Activated naive CD4-positive, alpha-beta T cell treated with anti-CD3 and anti-CD28 coated beads, Interleukin-2, amount 10 ng/mL, durations not matched to agents 7 days and 5 days (primary cell): ENCODE measurements at regions not wholly inside any gene's neighbourhood (a gene's known extent, or its start where the extent isn't known, plus 50 kb on each side); places are given as distances from the start of the nearest gene placed in this dataset.
"Not testable (repeated sequence)": the region's sequence is repeated elsewhere in the genome, so short reads cannot be mapped to it uniquely, and the experiment has no call there.

Experiments
- CTCF ChIA-PET: fragments of 350-600 bp; sonication (Branson Sonifier 250); formaldehyde crosslinking; loops from one replicate; lab custom pipeline; 2021; ENCODE audit warnings: antibody characterized with exemption; lab: Charles Lee
- DNase-seq: peaks from one replicate; pipeline ENCODE4 v3.0.0-alpha.2; 2020
- H3K27ac Mint-ChIP-seq: one replicate; pipeline ENCODE4 v1.8.0; 2021; ENCODE audit warnings: mild to moderate bottlenecking, moderate library complexity, mixed read lengths
- H3K27me3 Mint-ChIP-seq: one replicate; pipeline ENCODE4 v1.8.0; 2021; ENCODE audit warnings: mild to moderate bottlenecking, mixed read lengths
- H3K36me3 Mint-ChIP-seq: one replicate; pipeline ENCODE4 v1.8.0; 2021; ENCODE audit warnings: mixed read lengths
- H3K4me1 Mint-ChIP-seq: one replicate; pipeline ENCODE4 v1.8.0; 2021; ENCODE audit warnings: mixed read lengths
- H3K4me3 Mint-ChIP-seq: one replicate; pipeline ENCODE4 v1.8.0; 2021; ENCODE audit warnings: mild to moderate bottlenecking, moderate library complexity, mixed read lengths
- H3K9me3 Mint-ChIP-seq: one replicate; pipeline ENCODE4 v1.8.0; 2021; ENCODE audit warnings: mixed read lengths

DNA sequence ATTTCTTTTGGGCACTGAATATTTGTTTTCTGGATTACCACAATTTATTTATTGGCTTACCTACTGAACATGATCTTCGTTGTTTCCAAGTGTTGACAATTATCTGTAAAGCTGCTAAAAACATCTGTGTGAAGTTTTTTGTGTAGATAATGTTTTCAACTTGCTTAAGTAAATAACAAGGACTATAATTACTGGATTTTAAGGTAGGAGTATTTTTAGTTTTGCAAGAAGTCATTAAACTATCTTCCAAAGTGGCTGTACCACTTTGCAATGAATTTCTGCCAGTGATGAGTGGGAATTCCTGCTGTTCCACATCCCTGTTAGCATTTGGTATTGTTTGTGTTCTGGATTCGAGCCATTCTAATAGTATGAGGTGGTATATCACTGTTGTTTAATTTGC is 702.2 kb downstream of the MECOM start:
- no peaks in the 10 kb centered on the region for H3K4me1 Mint-ChIP-seq
- no peak for DNase-seq
- no peaks in the 10 kb centered on the region for H3K9me3 Mint-ChIP-seq
- H3K27me3 Mint-ChIP-seq, result no peaks in the 10 kb centered on the region
- no peak overlapping the region for H3K27ac Mint-ChIP-seq
- H3K4me3 Mint-ChIP-seq, result no peak overlapping the region
- H3K36me3 Mint-ChIP-seq, result no peaks in the 10 kb centered on the region
- CTCF ChIA-PET, result no interaction called here

DNA sequence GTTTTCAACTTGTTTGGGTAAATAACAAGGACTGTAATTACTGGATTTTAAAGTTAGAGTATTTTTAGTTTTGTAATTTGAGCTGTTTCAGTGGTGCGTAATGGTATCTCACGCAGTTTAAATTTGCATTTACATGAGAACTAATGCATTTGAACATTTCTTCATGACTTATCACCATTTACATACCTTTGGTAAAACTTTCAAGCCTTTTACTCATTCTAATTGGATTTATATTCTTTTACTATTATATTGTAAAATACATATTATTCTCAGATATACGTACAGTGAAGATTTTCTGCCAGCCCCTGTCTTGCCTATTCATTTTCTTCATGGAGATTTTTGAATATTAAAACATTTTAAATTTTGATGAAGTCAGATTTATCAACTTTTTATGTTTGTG is 703.8 kb downstream of the MECOM start:
- no peaks in the 10 kb centered on the region for H3K9me3 Mint-ChIP-seq
- H3K27me3 Mint-ChIP-seq, result no peaks in the 10 kb centered on the region
- H3K27ac Mint-ChIP-seq, result no peak overlapping the region
- DNase-seq, result no peak
- H3K4me1 Mint-ChIP-seq, result no peaks in the 10 kb centered on the region
- H3K4me3 Mint-ChIP-seq, result no peak overlapping the region
- no peaks in the 10 kb centered on the region for H3K36me3 Mint-ChIP-seq
- CTCF ChIA-PET, result no interaction called here

DNA sequence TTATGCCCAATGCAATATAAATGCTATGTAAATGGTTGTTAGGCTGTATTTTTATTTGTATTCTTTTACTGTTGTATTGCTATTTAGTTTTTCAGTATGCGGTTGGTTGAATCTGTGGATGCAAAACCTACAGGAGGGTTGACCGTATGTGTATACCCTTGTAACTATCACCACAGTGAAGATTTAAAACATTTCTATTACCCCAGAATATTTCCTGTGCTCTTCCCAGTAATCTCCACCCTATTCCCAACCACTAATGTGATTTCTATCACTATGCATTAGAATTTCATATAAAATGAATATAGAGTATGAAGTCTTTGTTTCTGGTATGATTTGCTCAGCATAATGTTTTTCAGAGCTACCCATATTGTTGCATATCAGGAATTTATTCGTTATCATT is 705.0 kb downstream of the MECOM start:
- H3K27me3 Mint-ChIP-seq, result no peaks in the 10 kb centered on the region
- H3K27ac Mint-ChIP-seq, result no peak overlapping the region
- H3K4me3 Mint-ChIP-seq, result no peak overlapping the region
- peaks cover 3% of the 10 kb centered on the region for H3K9me3 Mint-ChIP-seq
- H3K36me3 Mint-ChIP-seq, result no peaks in the 10 kb centered on the region
- H3K4me1 Mint-ChIP-seq, result no peaks in the 10 kb centered on the region
- CTCF ChIA-PET, result no interaction called here
- DNase-seq, result no peak

DNA sequence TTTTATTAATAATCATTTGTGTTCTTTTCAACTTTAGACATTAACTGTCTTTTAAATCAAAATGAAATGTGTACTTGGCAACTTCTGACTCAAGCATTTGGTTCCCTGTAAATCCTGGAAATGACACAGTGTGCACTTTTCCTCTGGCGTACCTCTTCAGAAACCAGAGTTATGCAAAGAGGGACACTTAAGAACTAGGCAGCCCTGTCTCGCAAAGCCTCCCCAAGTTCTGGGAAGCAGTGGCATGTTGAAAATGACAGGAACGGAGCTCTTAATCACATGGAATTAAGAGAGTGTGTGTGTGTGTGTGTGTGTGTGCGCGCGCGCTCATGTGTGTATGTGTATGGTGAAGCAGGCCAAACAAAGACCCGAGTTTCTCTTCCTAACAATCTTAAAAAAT is 707.4 kb downstream of the MECOM start:
- Mint-ChIP-seq H3K4me3 (no peak overlapping the region), H3K27me3 (no peaks in the 10 kb centered on the region), H3K27ac (no peak overlapping the region), H3K36me3 (no peaks in the 10 kb centered on the region), H3K9me3 (peaks cover 3% of the 10 kb centered on the region), H3K4me1 (no peaks in the 10 kb centered on the region)
- CTCF ChIA-PET, result no interaction called here
- DNase-seq, result no peak

DNA sequence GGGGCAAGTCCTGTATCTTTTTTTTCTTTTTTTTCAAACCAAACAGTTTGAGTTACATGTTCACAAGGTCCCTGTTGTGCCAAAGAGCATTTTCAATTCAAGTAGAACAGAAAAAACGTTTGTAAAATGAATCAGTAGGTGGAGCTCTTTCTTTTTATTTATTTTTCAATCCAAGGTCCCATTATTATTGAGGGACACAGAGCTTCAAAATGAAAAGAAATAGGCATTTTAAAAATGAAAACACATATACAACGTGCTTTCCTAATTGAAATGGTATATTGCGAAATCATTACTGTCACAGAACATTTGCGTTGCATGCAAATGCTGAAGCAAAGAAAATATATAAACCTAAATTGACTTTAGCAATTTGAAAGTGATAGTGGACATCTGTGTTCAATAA is 711.0 kb downstream of the MECOM start:
- Mint-ChIP-seq H3K4me3 (no peak overlapping the region), H3K9me3 (peaks cover 3% of the 10 kb centered on the region), H3K27me3 (no peaks in the 10 kb centered on the region), H3K36me3 (no peaks in the 10 kb centered on the region), H3K27ac (no peak overlapping the region), H3K4me1 (no peaks in the 10 kb centered on the region)
- CTCF ChIA-PET, result no interaction called here
- DNase-seq, result no peak

DNA sequence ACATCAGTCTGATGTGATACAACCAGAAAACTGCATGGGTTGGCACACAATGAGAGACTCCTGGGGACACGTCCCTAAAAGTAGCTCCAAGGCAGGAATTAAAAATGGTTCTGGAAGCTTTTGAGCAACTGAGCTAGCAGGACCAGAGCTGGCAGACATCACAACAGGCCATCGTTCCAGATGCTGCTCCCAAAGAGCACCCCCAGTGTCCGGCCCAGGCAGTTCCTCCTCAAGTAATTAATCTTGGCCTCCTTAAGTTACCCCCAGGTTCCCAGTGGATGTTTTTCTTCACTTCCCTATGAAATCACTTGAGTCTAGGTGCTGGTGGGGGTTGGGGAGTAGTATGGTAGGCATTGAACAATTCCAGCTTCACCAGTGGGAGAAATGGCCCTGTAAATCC is 711.6 kb downstream of the MECOM start:
- Mint-ChIP-seq H3K4me1 (no peaks in the 10 kb centered on the region), H3K36me3 (no peaks in the 10 kb centered on the region), H3K9me3 (peaks cover 3% of the 10 kb centered on the region), H3K4me3 (no peak overlapping the region), H3K27me3 (no peaks in the 10 kb centered on the region), H3K27ac (no peak overlapping the region)
- no peak for DNase-seq
- CTCF ChIA-PET, result no interaction called here

DNA sequence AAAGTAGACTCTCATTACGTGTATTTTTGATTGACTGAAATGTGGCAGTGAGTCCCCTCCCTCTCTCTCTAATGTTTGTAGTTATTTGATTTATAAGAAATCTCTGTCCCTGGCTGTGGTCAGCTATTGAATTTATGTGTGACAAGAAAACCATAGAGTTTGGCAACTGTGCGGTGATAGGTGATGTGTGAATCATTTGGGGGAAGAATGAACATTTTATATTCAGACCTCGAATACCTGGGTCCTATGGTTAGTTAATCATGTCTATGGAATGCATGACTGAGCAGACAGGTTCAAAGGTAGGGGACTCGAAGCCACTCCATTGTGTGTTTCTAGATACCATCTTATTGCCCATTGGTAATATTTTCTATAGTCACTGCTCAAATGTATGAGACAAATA is 712.1 kb downstream of the MECOM start:
- no peaks in the 10 kb centered on the region for H3K36me3 Mint-ChIP-seq
- H3K9me3 Mint-ChIP-seq, result peaks cover 3% of the 10 kb centered on the region
- no peak for DNase-seq
- CTCF ChIA-PET, result no interaction called here
- no peak overlapping the region for H3K27ac Mint-ChIP-seq
- no peak overlapping the region for H3K4me3 Mint-ChIP-seq
- H3K4me1 Mint-ChIP-seq, result no peaks in the 10 kb centered on the region
- no peaks in the 10 kb centered on the region for H3K27me3 Mint-ChIP-seq

DNA sequence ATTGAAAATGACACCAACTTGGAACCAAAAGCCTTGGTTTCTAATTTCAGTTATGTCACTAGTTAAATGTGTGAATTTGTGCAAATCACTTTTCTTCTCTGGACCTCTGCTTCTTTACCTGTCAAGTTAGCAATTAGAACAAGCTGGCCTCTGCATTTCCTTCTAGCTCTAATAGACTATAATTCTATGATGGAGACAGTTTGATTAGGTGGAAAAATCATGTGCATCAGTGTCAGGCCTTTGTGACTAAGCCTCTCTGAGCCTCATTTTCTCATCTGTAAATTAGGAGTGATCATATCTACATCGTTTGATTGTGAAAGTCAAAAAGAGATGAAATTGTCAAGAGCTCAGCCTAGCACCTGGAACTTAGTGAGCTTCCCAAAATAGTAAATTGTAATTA is 712.9 kb downstream of the MECOM start:
- no peaks in the 10 kb centered on the region for H3K27me3 Mint-ChIP-seq
- no peaks in the 10 kb centered on the region for H3K36me3 Mint-ChIP-seq
- H3K27ac Mint-ChIP-seq, result no peak overlapping the region
- peaks cover 3% of the 10 kb centered on the region for H3K9me3 Mint-ChIP-seq
- no peak overlapping the region for H3K4me3 Mint-ChIP-seq
- CTCF ChIA-PET, result no interaction called here
- no peak for DNase-seq
- H3K4me1 Mint-ChIP-seq, result no peaks in the 10 kb centered on the region

DNA sequence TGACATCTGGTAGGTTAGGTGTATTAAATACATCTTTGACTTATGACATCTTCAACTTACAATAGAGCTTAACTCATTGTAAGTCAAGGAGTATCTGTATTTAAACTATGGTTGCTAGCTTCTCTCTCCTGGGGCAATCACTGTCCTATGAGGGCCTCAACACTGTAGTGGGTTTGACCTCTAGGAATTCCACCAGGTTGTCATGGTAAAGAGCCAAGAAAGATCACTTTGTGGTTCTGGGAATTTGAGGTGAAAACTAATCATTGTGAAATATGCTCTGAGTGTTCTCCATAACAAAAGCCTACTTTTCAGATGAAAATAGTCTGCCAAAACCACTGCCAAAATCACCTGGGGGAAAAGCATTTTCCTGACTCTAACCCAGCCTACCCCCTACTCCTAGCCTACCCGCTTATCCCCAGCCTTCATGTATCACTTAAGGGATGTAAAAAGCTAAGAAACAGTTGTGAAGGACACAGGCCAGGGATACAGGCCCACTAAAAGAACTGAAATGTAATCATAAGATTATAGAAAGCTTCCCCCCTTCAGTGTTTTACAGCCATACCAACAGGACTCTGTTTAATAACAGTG is 723.8 kb downstream of the MECOM start:
- no peak overlapping the region for H3K27ac Mint-ChIP-seq
- CTCF ChIA-PET, result no interaction called here
- no peaks in the 10 kb centered on the region for H3K4me1 Mint-ChIP-seq
- DNase-seq, result no peak
- H3K27me3 Mint-ChIP-seq, result no peaks in the 10 kb centered on the region
- H3K36me3 Mint-ChIP-seq, result no peaks in the 10 kb centered on the region
- H3K9me3 Mint-ChIP-seq, result peaks cover 1% of the 10 kb centered on the region
- no peak overlapping the region for H3K4me3 Mint-ChIP-seq

DNA sequence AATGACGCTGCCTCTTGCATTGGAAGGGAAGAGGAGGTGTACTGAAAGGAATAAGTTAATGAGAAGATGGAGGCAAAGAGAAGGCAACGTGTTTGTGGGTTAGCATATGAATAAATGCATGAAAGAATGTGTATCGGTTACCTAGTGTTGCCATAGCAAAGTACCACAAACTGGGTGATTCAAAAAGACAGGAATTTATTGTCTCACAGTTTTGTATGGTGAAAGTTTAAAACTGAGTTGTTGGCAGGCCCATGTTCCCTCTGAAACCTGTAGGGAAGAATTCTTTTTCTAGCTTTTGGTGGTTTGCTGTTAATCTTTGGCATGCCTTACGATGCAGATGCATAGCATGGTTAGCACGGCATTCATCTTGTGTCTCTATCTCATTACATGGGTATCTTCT is 729.9 kb downstream of the MECOM start:
- no peak for DNase-seq
- H3K4me1 Mint-ChIP-seq, result no peaks in the 10 kb centered on the region
- H3K27ac Mint-ChIP-seq, result no peak overlapping the region
- no peaks in the 10 kb centered on the region for H3K36me3 Mint-ChIP-seq
- CTCF ChIA-PET, result no interaction called here
- H3K4me3 Mint-ChIP-seq, result no peak overlapping the region
- no peaks in the 10 kb centered on the region for H3K27me3 Mint-ChIP-seq
- H3K9me3 Mint-ChIP-seq, result peaks cover 22% of the 10 kb centered on the region

DNA sequence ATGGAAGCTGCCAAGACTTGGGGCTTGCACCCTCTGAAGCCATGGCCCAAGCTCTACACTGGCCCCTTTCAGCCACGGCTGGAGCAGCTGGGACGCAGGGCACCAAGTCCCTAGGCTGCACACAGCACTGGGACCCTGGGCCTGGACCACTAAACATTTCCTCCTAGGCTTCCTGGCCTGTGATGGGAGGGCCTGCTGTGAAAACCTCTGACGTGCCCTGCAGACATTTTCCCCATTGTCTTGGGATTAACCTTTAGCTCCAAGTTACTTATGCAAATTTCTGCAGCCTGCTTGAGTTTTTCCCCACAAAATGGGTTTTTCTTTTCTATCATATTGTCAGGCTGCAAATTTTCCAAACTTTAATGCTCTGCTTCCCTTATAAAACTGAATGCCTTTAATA is 733.5 kb downstream of the MECOM start:
- DNase-seq, result not testable (repeated sequence)

DNA sequence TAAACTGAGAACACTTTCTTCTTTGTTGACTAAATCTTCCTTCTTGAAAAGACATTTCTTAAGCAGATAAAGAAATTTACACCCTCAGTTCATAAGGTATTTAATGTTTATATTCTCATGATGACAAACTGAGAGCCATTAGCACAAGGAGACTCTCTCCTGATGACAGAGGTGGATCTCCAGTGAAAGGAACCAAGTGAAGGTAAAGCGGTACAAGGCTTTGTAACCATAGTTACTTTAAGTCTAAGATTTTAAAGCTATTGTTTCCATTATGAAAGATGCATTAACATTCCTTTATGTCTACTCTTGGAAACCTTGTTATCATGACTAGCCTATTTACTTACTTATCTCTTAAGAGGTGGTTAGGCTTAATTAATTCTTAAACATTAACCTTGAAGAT is 737.1 kb downstream of the MECOM start:
- no peaks in the 10 kb centered on the region for H3K4me1 Mint-ChIP-seq
- H3K4me3 Mint-ChIP-seq, result no peak overlapping the region
- CTCF ChIA-PET, result no interaction called here

More for the DNA sequence above, 733.5 kb downstream of the MECOM start:
- peaks cover 21% of the 10 kb centered on the region for H3K9me3 Mint-ChIP-seq
- H3K36me3 Mint-ChIP-seq, H3K27me3 Mint-ChIP-seq, H3K4me1 Mint-ChIP-seq, CTCF ChIA-PET, H3K4me3 Mint-ChIP-seq, H3K27ac Mint-ChIP-seq: not testable (repeated sequence)

DNA sequence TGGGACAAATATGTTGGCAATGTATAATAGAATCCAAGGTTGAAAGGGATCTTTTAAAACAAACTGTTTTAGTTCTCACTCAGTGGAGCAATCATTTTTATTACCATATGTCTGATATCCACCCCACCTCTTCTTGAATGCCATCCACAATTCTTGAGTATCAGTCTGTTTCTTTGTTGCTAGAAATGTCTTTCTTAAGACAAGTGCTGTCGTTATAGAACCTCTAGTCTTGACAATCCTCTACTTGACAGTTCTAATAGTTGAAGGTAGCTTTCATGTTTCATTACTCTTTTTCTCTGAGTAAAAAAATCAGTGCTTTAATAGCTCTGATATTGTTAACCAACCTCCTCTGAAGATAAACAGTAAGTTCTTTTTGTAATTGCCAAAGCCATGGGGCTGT is 737.9 kb downstream of the MECOM start:
- Mint-ChIP-seq H3K4me3 (no peak overlapping the region), H3K4me1 (no peaks in the 10 kb centered on the region), H3K36me3 (no peaks in the 10 kb centered on the region), H3K27me3 (no peaks in the 10 kb centered on the region), H3K9me3 (peaks cover 4% of the 10 kb centered on the region), H3K27ac (no peak overlapping the region)
- DNase-seq, result no peak
- CTCF ChIA-PET, result no interaction called here

More for the DNA sequence above, 737.1 kb downstream of the MECOM start:
- Mint-ChIP-seq H3K36me3 (no peaks in the 10 kb centered on the region), H3K9me3 (peaks cover 12% of the 10 kb centered on the region), H3K27me3 (no peaks in the 10 kb centered on the region), H3K27ac (no peak overlapping the region)
- DNase-seq, result no peak

DNA sequence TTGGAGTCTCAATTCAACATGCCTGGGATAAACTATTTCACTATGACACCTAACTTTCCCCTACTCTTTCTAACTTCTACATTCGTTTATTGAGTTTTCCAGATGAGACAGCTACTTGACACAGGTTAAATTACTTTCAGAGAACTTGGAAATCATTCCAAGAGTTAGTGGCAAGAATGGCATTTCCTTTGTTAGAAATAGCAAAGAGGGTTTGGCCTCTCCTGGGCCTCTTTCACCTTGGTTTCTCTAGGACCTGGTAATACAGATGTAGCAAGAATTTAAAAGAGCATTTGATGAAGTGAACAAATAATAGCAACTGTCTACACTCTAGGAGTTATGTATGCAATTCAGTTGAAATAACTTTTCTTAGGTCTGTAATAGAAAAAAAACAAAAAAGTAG is 748.9 kb downstream of the MECOM start:
- no peak for DNase-seq
- Mint-ChIP-seq H3K9me3 (no peaks in the 10 kb centered on the region), H3K4me3 (no peak overlapping the region), H3K4me1 (no peaks in the 10 kb centered on the region), H3K27ac (no peak overlapping the region), H3K36me3 (no peaks in the 10 kb centered on the region), H3K27me3 (no peaks in the 10 kb centered on the region)
- CTCF ChIA-PET, result no interaction called here

DNA sequence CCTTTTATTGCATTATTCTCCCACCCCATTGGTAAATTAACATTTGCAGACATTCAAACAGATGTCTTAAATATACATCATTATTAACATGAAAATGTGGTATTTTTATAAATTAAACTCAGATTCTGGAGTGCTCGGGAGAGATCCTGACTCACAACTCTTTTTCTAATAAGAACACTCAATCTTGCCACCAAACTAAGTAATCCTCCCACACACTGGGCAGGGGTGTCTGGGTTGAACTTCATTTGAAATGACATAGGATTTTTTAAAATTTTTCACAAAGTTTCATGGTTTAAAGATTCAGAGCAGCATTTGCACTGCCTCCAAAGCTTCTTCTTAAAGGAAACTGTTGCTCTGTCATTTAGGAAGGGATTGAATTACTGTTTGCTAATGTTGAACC is 754.3 kb downstream of the MECOM start:
- Mint-ChIP-seq H3K9me3 (no peaks in the 10 kb centered on the region), H3K4me1 (no peaks in the 10 kb centered on the region), H3K27ac (no peak overlapping the region), H3K27me3 (no peaks in the 10 kb centered on the region), H3K36me3 (no peaks in the 10 kb centered on the region), H3K4me3 (no peak overlapping the region)
- no peak for DNase-seq
- CTCF ChIA-PET, result no interaction called here

DNA sequence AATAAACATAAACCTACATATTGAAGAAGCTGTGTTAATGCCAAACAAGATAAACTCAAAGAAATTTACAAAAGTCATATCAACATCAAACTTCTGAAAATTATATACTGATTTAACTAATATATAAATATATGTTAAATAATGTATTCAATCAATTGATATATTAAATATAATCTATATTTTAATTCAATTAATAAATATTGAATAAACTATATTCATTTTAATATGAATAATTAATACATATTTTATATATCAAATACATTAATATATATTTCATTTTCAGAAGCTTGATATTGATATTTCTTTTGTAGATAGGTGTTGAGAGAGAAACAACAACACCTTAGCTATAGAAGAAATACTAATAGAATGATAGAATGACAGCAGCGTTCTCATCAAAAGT is 768.1 kb downstream of the MECOM start:
- peaks cover 1% of the 10 kb centered on the region for H3K9me3 Mint-ChIP-seq
- no peaks in the 10 kb centered on the region for H3K36me3 Mint-ChIP-seq
- no peaks in the 10 kb centered on the region for H3K4me1 Mint-ChIP-seq
- no peak for DNase-seq
- no peak overlapping the region for H3K4me3 Mint-ChIP-seq
- H3K27me3 Mint-ChIP-seq, result no peaks in the 10 kb centered on the region
- H3K27ac Mint-ChIP-seq, result no peak overlapping the region
- CTCF ChIA-PET, result no interaction called here
